HEK293 (cell line): ENCODE measurements at regions not wholly inside any gene's neighbourhood (a gene's known extent, or its start where the extent isn't known, plus 50 kb on each side); places are given as distances from the start of the nearest gene placed in this dataset.

Experiments used
- CTCF ChIP-seq: fragments of 450-650 bp; formaldehyde crosslinking; IDR thresholded peaks from 2 replicates; pipeline ENCODE4 v1.5.1; 2016; ENCODE audit warnings: missing biosample characterization, missing genetic modification characterization
- GFI1B ChIP-seq: fragments of 450-650 bp; formaldehyde crosslinking; IDR thresholded peaks from 2 replicates; pipeline ENCODE4 v1.5.1; 2016; ENCODE audit warnings: missing biosample characterization, missing genetic modification characterization
- YY1 ChIP-seq: fragments of 450-650 bp; formaldehyde crosslinking; IDR thresholded peaks from 2 replicates; pipeline ENCODE4 v1.5.1; 2018; ENCODE audit warnings: missing biosample characterization, missing genetic modification characterization
- ZBTB17 ChIP-seq: fragments of 450-650 bp; formaldehyde crosslinking; IDR thresholded peaks from 2 replicates; pipeline ENCODE4 v1.5.1; 2016; ENCODE audit warnings: missing biosample characterization, missing genetic modification characterization
- ZNF24 ChIP-seq: fragments of 450-650 bp; formaldehyde crosslinking; IDR thresholded peaks from 2 replicates; pipeline ENCODE4 v1.5.1; 2016; ENCODE audit warnings: missing biosample characterization, missing genetic modification characterization
- ZNF280C ChIP-seq: fragments of 450-650 bp; formaldehyde crosslinking; IDR thresholded peaks from 2 replicates; pipeline ENCODE4 v1.5.1; 2016; ENCODE audit warnings: missing biosample characterization, missing genetic modification characterization
- ZNF510 ChIP-seq: fragments of 450-650 bp; formaldehyde crosslinking; IDR thresholded peaks from 2 replicates; pipeline ENCODE4 v1.5.1; 2018; ENCODE audit warnings: mild to moderate bottlenecking, missing genetic modification characterization, missing biosample characterization; ENCODE audit not compliant: insufficient replicate concordance
- ZNF768 ChIP-seq: fragments of 450-650 bp; formaldehyde crosslinking; IDR thresholded peaks from 2 replicates; pipeline ENCODE4 v1.5.1; 2018; ENCODE audit warnings: missing biosample characterization, mild to moderate bottlenecking, missing genetic modification characterization
- TF ChIP-seq, protein P1 (sequence below): fragments of 450-650 bp; formaldehyde crosslinking; IDR thresholded peaks from 2 replicates; pipeline ENCODE4 v1.5.1; 2016; ENCODE audit warnings: missing biosample characterization, missing genetic modification characterization, borderline replicate concordance

DNA sequence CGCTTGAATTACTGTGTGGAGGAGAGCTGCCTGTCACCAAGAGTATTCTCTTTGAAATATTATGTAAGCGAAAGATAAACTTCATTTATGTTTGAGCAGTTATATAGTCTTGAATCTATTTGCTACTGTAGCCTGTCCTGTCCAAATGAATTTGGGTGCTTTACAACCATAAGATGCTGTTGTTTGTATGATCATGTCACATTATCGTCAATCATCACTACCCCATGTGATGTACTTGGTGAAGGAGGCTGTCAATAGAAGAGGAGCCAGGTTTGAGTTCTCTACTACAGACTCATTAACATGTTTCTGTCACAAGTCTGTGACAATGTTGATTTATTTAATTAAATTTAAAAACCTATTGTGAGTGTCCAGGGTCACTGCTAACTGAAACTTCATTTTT is 403.3 kb upstream of the MEF2C start:
- TF ChIP-seq YY1 (tag by site-specific recombination) = no peak
- TF ChIP-seq ZBTB17 (tag by site-specific recombination) = no peak
- TF ChIP-seq CTCF (tag by site-specific recombination) = no peak
- no peak for TF ChIP-seq ZNF510
- TF ChIP-seq, protein P1, sequence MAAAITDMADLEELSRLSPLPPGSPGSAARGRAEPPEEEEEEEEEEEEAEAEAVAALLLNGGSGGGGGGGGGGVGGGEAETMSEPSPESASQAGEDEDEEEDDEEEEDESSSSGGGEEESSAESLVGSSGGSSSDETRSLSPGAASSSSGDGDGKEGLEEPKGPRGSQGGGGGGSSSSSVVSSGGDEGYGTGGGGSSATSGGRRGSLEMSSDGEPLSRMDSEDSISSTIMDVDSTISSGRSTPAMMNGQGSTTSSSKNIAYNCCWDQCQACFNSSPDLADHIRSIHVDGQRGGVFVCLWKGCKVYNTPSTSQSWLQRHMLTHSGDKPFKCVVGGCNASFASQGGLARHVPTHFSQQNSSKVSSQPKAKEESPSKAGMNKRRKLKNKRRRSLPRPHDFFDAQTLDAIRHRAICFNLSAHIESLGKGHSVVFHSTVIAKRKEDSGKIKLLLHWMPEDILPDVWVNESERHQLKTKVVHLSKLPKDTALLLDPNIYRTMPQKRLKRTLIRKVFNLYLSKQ (tag by site-specific recombination) = no peak
- TF ChIP-seq GFI1B = no peak
- no peak for TF ChIP-seq ZNF24 (tag by site-specific recombination)
- no peak for TF ChIP-seq ZNF768 (tag by site-specific recombination)
- no peak for TF ChIP-seq ZNF280C (tag by site-specific recombination)
